ENCODE measurements at regions not wholly inside any gene's neighbourhood (a gene's known extent, or its start where the extent isn't known, plus 50 kb on each side); places are given as distances from the start of the nearest gene placed in this dataset.
"Not testable (repeated sequence)": the region's sequence is repeated elsewhere in the genome, so short reads cannot be mapped to it uniquely, and the experiment has no call there.

DNA sequence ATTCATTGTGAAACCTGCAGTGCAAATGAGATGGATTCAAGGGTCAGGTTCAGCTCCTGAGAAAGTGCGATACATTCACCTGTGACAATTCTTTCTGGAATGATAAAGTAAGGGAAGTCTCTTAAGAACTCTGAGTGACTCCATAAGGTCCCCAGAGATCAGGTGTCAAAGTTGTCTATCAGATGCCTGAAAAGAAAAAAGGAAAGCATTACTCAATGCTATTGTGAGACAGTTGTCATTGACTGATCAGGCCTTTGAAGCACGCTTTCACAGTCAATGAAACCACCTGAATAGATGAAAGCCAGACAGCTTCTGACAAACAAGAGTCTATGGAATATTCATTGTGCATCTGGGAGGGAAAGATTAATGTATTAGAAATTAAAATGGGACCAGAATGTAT is 252.7 kb upstream of the GALNT5 start:
- Histone ChIP-seq H3K27me3 (ENCODE audit: control insufficient read depth in 2 of 2, insufficient read depth in 2 of 2, low read length in 2 of 2) (no peaks in the 10 kb centered on the region), H3K36me3 (ENCODE audit: control insufficient read depth in 2 of 3, insufficient read depth in 3 of 3, low read length in 3 of 3) (no peaks in the 10 kb centered on the region), H3K4me3 (ENCODE audit: low read length) (no peak overlapping the region), H3K27ac (ENCODE audit: low read depth, low read length) (no peak overlapping the region), H3K4me1 (ENCODE audit: control insufficient read depth in 2 of 2, insufficient read depth in 2 of 2, low read length in 2 of 2) (no peaks in the 10 kb centered on the region), H3K9me3 (ENCODE audit: control insufficient read depth in 2 of 3, low read length in 3 of 3) (no peaks in the 10 kb centered on the region)
- intact Hi-C loops (cut with micrococcal nuclease), result no loop called here
- no peaks in the 10 kb centered on the region for H3K4me1 Mint-ChIP-seq
- H3K27me3 Mint-ChIP-seq, result peaks cover 0 to 2% (median 0%) of the 10 kb centered on the region in 5 donors
- ATAC-seq, result no peak
- DNase-seq, result no peak
- no peak overlapping the region for H3K27ac Mint-ChIP-seq
- no peaks in the 10 kb centered on the region for H3K36me3 Mint-ChIP-seq
- peaks cover 0 to 4% (median 0%) of the 10 kb centered on the region in 11 donors for H3K9me3 Mint-ChIP-seq
- ChIA-PET CTCF (no interaction called here), POLR2A (no interaction called here)
- no peak overlapping the region for H3K4me3 Mint-ChIP-seq

DNA sequence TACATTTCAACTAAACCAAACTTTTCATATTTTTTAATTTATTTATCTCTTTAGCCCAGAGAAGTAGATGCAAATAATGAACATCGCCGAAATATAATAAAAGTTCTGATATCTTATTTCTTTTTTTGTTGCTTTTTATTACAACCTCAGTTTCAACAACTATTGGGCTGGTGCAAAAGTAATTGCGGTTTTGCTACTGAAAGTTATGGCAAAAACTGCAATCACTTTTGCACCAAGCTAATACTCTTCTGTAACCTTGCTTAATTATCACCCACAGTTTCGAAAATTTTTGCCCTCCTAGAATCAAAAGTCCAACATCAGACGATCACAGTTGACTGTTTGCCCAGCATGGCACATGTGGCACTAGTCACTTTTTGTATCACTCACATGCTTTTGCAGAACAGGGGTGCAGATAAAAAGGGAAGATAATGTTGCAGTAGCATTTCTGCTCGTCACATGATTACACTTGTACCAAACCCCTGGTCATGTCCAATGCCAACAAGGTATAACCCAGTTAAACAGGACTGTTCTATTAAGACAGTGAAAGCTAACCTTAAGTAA is 242.4 kb upstream of the GALNT5 start:
- H3K36me3 Mint-ChIP-seq, result no peaks in the 10 kb centered on the region
- DNase-seq (no peak), ATAC-seq (no peak)
- Histone ChIP-seq H3K9me3 (ENCODE audit: control insufficient read depth in 2 of 3, low read length in 3 of 3) (no peaks in the 10 kb centered on the region), H3K36me3 (ENCODE audit: control insufficient read depth in 2 of 3, insufficient read depth in 3 of 3, low read length in 3 of 3) (no peaks in the 10 kb centered on the region), H3K4me1 (ENCODE audit: control insufficient read depth in 2 of 2, insufficient read depth in 2 of 2, low read length in 2 of 2) (no peaks in the 10 kb centered on the region), H3K27ac (ENCODE audit: low read depth, low read length) (no peak overlapping the region), H3K4me3 (ENCODE audit: low read length) (no peak overlapping the region), H3K27me3 (ENCODE audit: control insufficient read depth in 2 of 2, insufficient read depth in 2 of 2, low read length in 2 of 2) (no peaks in the 10 kb centered on the region)
- intact Hi-C loops (cut with micrococcal nuclease), result no loop called here
- POLR2A ChIA-PET, result no interaction called here
- no peak overlapping the region for H3K27ac Mint-ChIP-seq
- CTCF ChIA-PET, result no interaction called here
- H3K9me3 Mint-ChIP-seq, result peaks cover 0 to 5% (median 0%) of the 10 kb centered on the region in 11 donors
- no peak overlapping the region for H3K4me3 Mint-ChIP-seq
- peaks cover 0 to 5% (median 0%) of the 10 kb centered on the region in 5 donors for H3K27me3 Mint-ChIP-seq
- no peaks in the 10 kb centered on the region for H3K4me1 Mint-ChIP-seq

DNA sequence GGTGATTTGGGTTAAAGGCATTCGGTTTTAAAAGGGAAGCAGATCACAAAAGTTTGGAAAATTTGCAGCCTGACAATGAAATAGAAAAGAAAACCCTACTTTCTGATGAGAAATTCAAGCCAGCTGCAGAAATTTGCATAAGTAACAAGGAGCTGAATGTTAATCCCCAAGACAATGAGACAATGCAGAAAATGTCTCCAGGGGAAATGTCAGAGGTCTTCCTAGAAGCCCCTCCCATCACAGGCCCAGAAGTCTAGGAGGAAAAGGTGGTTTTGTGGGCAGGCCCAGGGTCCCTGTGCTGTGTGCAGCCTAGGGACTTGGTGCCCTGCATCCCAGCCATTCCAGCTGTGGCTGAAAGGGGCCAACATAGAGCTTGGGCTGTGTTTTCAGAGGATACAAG is 234.2 kb upstream of the GALNT5 start:
- POLR2A ChIA-PET; H3K4me1 Mint-ChIP-seq; H3K27me3 Mint-ChIP-seq; H3K4me3 Mint-ChIP-seq; H3K4me3 ChIP-seq (ENCODE audit: low read length); H3K4me1 ChIP-seq (ENCODE audit: control insufficient read depth in 2 of 2, insufficient read depth in 2 of 2, low read length in 2 of 2); H3K27ac Mint-ChIP-seq; H3K36me3 ChIP-seq (ENCODE audit: control insufficient read depth in 2 of 3, insufficient read depth in 3 of 3, low read length in 3 of 3); H3K9me3 ChIP-seq (ENCODE audit: control insufficient read depth in 2 of 3, low read length in 3 of 3); H3K27me3 ChIP-seq (ENCODE audit: control insufficient read depth in 2 of 2, insufficient read depth in 2 of 2, low read length in 2 of 2); H3K27ac ChIP-seq (ENCODE audit: low read depth, low read length); H3K36me3 Mint-ChIP-seq; DNase-seq; intact Hi-C loops (cut with micrococcal nuclease); ATAC-seq; CTCF ChIA-PET: not testable (repeated sequence)
- peaks cover 0 to 11% (median 6%) of the 10 kb centered on the region in 11 donors for H3K9me3 Mint-ChIP-seq

DNA sequence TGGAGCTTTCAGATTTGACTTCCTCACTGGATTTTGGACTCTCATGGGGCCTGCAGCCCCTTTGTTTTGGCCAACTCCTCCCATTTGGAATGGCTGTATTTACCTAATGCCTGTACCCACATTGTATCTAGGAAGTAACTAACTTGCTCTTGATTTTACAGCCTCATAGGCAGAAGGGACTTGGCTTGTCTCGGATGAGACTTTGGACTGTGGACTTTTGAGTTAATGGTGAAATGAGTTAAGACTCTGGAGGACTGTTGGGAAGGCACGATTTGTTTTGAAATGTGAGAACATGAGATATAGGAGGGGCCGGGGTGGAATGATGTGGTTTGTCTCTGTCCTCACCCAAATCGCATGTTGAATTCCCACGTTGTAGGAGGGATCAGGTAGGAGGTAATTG is 233.4 kb upstream of the GALNT5 start:
- ATAC-seq (no peak), DNase-seq (no peak)
- intact Hi-C loops (cut with micrococcal nuclease), result no loop called here
- Histone ChIP-seq H3K9me3 (ENCODE audit: control insufficient read depth in 2 of 3, low read length in 3 of 3) (no peaks in the 10 kb centered on the region), H3K4me1 (ENCODE audit: control insufficient read depth in 2 of 2, insufficient read depth in 2 of 2, low read length in 2 of 2) (no peaks in the 10 kb centered on the region), H3K36me3 (ENCODE audit: control insufficient read depth in 2 of 3, insufficient read depth in 3 of 3, low read length in 3 of 3) (no peaks in the 10 kb centered on the region), H3K27me3 (ENCODE audit: control insufficient read depth in 2 of 2, insufficient read depth in 2 of 2, low read length in 2 of 2) (no peaks in the 10 kb centered on the region), H3K4me3 (ENCODE audit: low read length) (no peak overlapping the region), H3K27ac (ENCODE audit: low read depth, low read length) (no peak overlapping the region)
- H3K4me1 Mint-ChIP-seq, result no peaks in the 10 kb centered on the region
- peaks cover 0 to 8% (median 0%) of the 10 kb centered on the region in 5 donors for H3K27me3 Mint-ChIP-seq
- H3K27ac Mint-ChIP-seq, result no peak overlapping the region
- H3K36me3 Mint-ChIP-seq, result no peaks in the 10 kb centered on the region
- ChIA-PET CTCF (no interaction called here), POLR2A (no interaction called here)
- H3K9me3 Mint-ChIP-seq, result peaks cover 0 to 11% (median 6%) of the 10 kb centered on the region in 11 donors
- no peak overlapping the region for H3K4me3 Mint-ChIP-seq

GRCh38 chr2:157032017-157032416 is 225.5 kb upstream of the GALNT5 start:
- ATAC-seq (no peak), DNase-seq (no peak)
- Mint-ChIP-seq H3K27ac (no peak overlapping the region), H3K4me3 (no peak overlapping the region), H3K36me3 (no peaks in the 10 kb centered on the region), H3K4me1 (no peaks in the 10 kb centered on the region), H3K9me3 (peaks cover 0 to 2% (median 0%) of the 10 kb centered on the region in 11 donors), H3K27me3 (no peaks in the 10 kb centered on the region)
- ChIA-PET CTCF (no interaction called here), POLR2A (no interaction called here)
- no peaks in the 10 kb centered on the region for H3K27me3 ChIP-seq (ENCODE audit: control insufficient read depth in 2 of 2, insufficient read depth in 2 of 2, low read length in 2 of 2)
- H3K36me3 ChIP-seq (ENCODE audit: control insufficient read depth in 2 of 3, insufficient read depth in 3 of 3, low read length in 3 of 3), result no peaks in the 10 kb centered on the region
- intact Hi-C loops (cut with micrococcal nuclease), result no loop called here
- no peak overlapping the region for H3K27ac ChIP-seq (ENCODE audit: low read depth, low read length)
- no peak overlapping the region for H3K4me3 ChIP-seq (ENCODE audit: low read length)
- H3K4me1 ChIP-seq (ENCODE audit: control insufficient read depth in 2 of 2, insufficient read depth in 2 of 2, low read length in 2 of 2), result no peaks in the 10 kb centered on the region
- no peaks in the 10 kb centered on the region for H3K9me3 ChIP-seq (ENCODE audit: control insufficient read depth in 2 of 3, low read length in 3 of 3)

- H3K4me1 ChIP-seq (ENCODE audit: control insufficient read depth in 2 of 2, insufficient read depth in 2 of 2, low read length in 2 of 2), result no peaks in the 10 kb centered on the region
- Mint-ChIP-seq H3K27me3 (peaks cover 0 to 4% (median 0%) of the 10 kb centered on the region in 5 donors), H3K4me1 (no peaks in the 10 kb centered on the region), H3K9me3 (peaks cover 0 to 2% (median 0%) of the 10 kb centered on the region in 11 donors), H3K4me3 (no peak overlapping the region), H3K27ac (no peak overlapping the region), H3K36me3 (no peaks in the 10 kb centered on the region)
- no peaks in the 10 kb centered on the region for H3K27me3 ChIP-seq (ENCODE audit: control insufficient read depth in 2 of 2, insufficient read depth in 2 of 2, low read length in 2 of 2)
- no peaks in the 10 kb centered on the region for H3K36me3 ChIP-seq (ENCODE audit: control insufficient read depth in 2 of 3, insufficient read depth in 3 of 3, low read length in 3 of 3)
- H3K9me3 ChIP-seq (ENCODE audit: control insufficient read depth in 2 of 3, low read length in 3 of 3), result no peaks in the 10 kb centered on the region
- H3K27ac ChIP-seq (ENCODE audit: low read depth, low read length), result no peak overlapping the region
- intact Hi-C loops (cut with micrococcal nuclease), result no loop called here
- no peak for ATAC-seq
- no peak overlapping the region for H3K4me3 ChIP-seq (ENCODE audit: low read length)
- no peak for DNase-seq
- ChIA-PET CTCF (no interaction called here), POLR2A (no interaction called here)
These were observed 220.8 kb upstream of the GALNT5 start for GRCh38 chr2:157036726-157037125.

DNA sequence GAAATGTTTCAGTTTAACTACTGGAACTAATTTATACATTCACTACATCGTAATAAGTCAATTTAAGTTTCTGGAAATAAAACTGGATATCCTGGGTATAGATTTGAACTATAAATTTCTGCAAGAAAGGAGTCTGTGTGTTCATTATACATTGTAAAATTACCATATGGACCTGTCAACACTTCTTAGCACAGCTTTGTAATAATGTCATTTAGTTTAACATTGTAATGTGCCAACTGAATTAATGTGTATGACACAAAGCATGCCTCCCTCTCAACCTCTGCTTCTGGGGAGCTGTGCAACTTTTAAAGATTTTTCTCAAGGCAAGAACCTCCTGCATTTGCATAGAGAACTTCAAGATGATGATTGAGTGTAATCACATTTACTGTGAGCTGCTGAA is 213.7 kb upstream of the GALNT5 start:
- CTCF ChIA-PET, result no interaction called here

More for the DNA sequence above, 213.7 kb upstream of the GALNT5 start:
- H3K27ac Mint-ChIP-seq, result no peak overlapping the region
- POLR2A ChIA-PET, result no interaction called here
- no peak overlapping the region for H3K4me3 Mint-ChIP-seq
- intact Hi-C loops (cut with micrococcal nuclease), result no loop called here
- H3K27me3 ChIP-seq (ENCODE audit: control insufficient read depth in 2 of 2, insufficient read depth in 2 of 2, low read length in 2 of 2), result no peaks in the 10 kb centered on the region
- peaks cover 0 to 7% (median 0%) of the 10 kb centered on the region in 5 donors for H3K27me3 Mint-ChIP-seq
- no peaks in the 10 kb centered on the region for H3K36me3 Mint-ChIP-seq
- H3K9me3 Mint-ChIP-seq, result peaks cover 0 to 3% (median 0%) of the 10 kb centered on the region in 11 donors
- H3K4me3 ChIP-seq (ENCODE audit: low read length), result no peak overlapping the region
- H3K4me1 Mint-ChIP-seq, result no peaks in the 10 kb centered on the region
- H3K9me3 ChIP-seq (ENCODE audit: control insufficient read depth in 2 of 3, low read length in 3 of 3), result no peaks in the 10 kb centered on the region
- H3K27ac ChIP-seq (ENCODE audit: low read depth, low read length), result no peak overlapping the region
- no peak for DNase-seq
- no peaks in the 10 kb centered on the region for H3K36me3 ChIP-seq (ENCODE audit: control insufficient read depth in 2 of 3, insufficient read depth in 3 of 3, low read length in 3 of 3)
- H3K4me1 ChIP-seq (ENCODE audit: control insufficient read depth in 2 of 2, insufficient read depth in 2 of 2, low read length in 2 of 2), result no peaks in the 10 kb centered on the region
- no peak for ATAC-seq
